CD4-positive, alpha-beta T cell treated with Interleukin-15 for 4 hours (primary cell): ENCODE measurements at regions not wholly inside any gene's neighbourhood (a gene's known extent, or its start where the extent isn't known, plus 50 kb on each side); places are given as distances from the start of the nearest gene placed in this dataset.

Experiments used
- DNase-seq: peaks from one replicate; pipeline ENCODE4 v3.0.0-alpha.2; 2020; ENCODE audit warnings: low spot score

GRCh38 chr4:180940680-180941079 is 1302.5 kb upstream of the TENM3 start:
- DNase-seq = no peak

GRCh38 chr4:180942367-180942916 is 1300.8 kb upstream of the TENM3 start:
- DNase-seq = no peak

GRCh38 chr4:180946188-180946587 is 1297.0 kb upstream of the TENM3 start:
- DNase-seq = no peak

GRCh38 chr4:180947425-180947824 is 1295.8 kb upstream of the TENM3 start:
- no peak for DNase-seq

- DNase-seq = no peak
Observed at GRCh38 chr4:180949424-180950213, 1293.6 kb upstream of the TENM3 start.

- DNase-seq = no peak
Observed at GRCh38 chr4:180950377-180950776, 1292.8 kb upstream of the TENM3 start.

- no peak for DNase-seq
Observed at GRCh38 chr4:180951312-180951711, 1291.9 kb upstream of the TENM3 start.

- no peak for DNase-seq
Observed at GRCh38 chr4:180953572-180953971, 1289.6 kb upstream of the TENM3 start.

- no peak for DNase-seq
Observed at GRCh38 chr4:180960743-180961401, 1282.3 kb upstream of the TENM3 start.

- no peak for DNase-seq
Observed at GRCh38 chr4:180962268-180962667, 1280.9 kb upstream of the TENM3 start.

GRCh38 chr4:180966312-180966711 is 1276.9 kb upstream of the TENM3 start:
- no peak for DNase-seq

- DNase-seq = no peak
Observed at GRCh38 chr4:180967936-180968335, 1275.3 kb upstream of the TENM3 start.

GRCh38 chr4:180973894-180974293 is 1269.3 kb upstream of the TENM3 start:
- no peak for DNase-seq

GRCh38 chr4:180990931-180991330 is 1252.3 kb upstream of the TENM3 start:
- DNase-seq = no peak

- no peak for DNase-seq
Observed at GRCh38 chr4:180993244-180993836, 1249.9 kb upstream of the TENM3 start.

GRCh38 chr4:180994722-180995121 is 1248.5 kb upstream of the TENM3 start:
- no peak for DNase-seq

- DNase-seq = no peak
Observed at GRCh38 chr4:180999217-180999616, 1244.0 kb upstream of the TENM3 start.

GRCh38 chr4:181004056-181004455 is 1239.1 kb upstream of the TENM3 start:
- no peak for DNase-seq

GRCh38 chr4:181006499-181007260 is 1236.5 kb upstream of the TENM3 start:
- no peak for DNase-seq

GRCh38 chr4:181007751-181008150 is 1235.5 kb upstream of the TENM3 start:
- DNase-seq = no peak

- DNase-seq = no peak
Observed at GRCh38 chr4:181008164-181008563, 1235.0 kb upstream of the TENM3 start.

GRCh38 chr4:181013162-181013561 is 1230.0 kb upstream of the TENM3 start:
- DNase-seq = no peak
